Caco-2 (cell line): ENCODE measurements at regions not wholly inside any gene's neighbourhood (a gene's known extent, or its start where the extent isn't known, plus 50 kb on each side); places are given as distances from the start of the nearest gene placed in this dataset.
"Not testable (repeated sequence)": the region's sequence is repeated elsewhere in the genome, so short reads cannot be mapped to it uniquely, and the experiment has no call there.

Source experiments
- BruUV-seq: library from RNA; stranded (reverse); fragments of 400-500 nt; replicated peaks from 2 replicates; lab custom pipeline; 2021; lab: Mats Ljungman, UMichigan
- CTCF ChIA-PET: fragments of 300-600 bp; sonication (Branson Sonifier 250); formaldehyde crosslinking; loops from one replicate; lab custom pipeline; 2022; ENCODE audit warnings: antibody characterized with exemption; lab: Charles Lee
- POLR2A ChIA-PET: fragments of 300-600 bp; sonication (Branson Sonifier 250); formaldehyde crosslinking; loops from one replicate; lab custom pipeline; 2022; ENCODE audit warnings: antibody characterized with exemption; lab: Charles Lee
- DNase-seq, 2 experiments: peaks; one replicate each; pipeline versions ENCODE4 v3.0.0 to v3.0.0-alpha.2; 2020 to 2022
- H3K27me3 ChIP-seq: replicated peaks from 2 replicates; pipeline ENCODE4 v1.6.0; 2011; ENCODE audit warnings: low read length; ENCODE audit not compliant: control insufficient read depth, insufficient read depth
- H3K36me3 ChIP-seq: 2 replicates; pipeline ENCODE4 v1.5.1; 2011; ENCODE audit warnings: low read length; ENCODE audit not compliant: control insufficient read depth, insufficient read depth
- H3K4me1 ChIP-seq: fragments of 250-450 bp; sonication (Bioruptor Pico); 2 replicates; pipeline ENCODE4 v1.5.1; 2020; ENCODE audit warnings: mild to moderate bottlenecking
- H3K4me3 ChIP-seq: 2 replicates; pipeline ENCODE4 v1.5.1; 2011; ENCODE audit warnings: low read depth, mild to moderate bottlenecking, control low read depth, low read length
- H3K9me3 ChIP-seq: fragments of 250-450 bp; sonication (Bioruptor Pico); 2 replicates; pipeline ENCODE4 v1.5.1; 2020; ENCODE audit warnings: mild to moderate bottlenecking, moderate library complexity
- H3K27ac Mint-ChIP-seq: one replicate; pipeline ENCODE4 v1.8.0; 2022; ENCODE audit warnings: mixed read lengths; ENCODE audit not compliant: unreplicated experiment
- H3K27me3 Mint-ChIP-seq: one replicate; pipeline ENCODE4 v1.8.0; 2022; ENCODE audit warnings: mixed read lengths; ENCODE audit not compliant: insufficient read depth, unreplicated experiment
- H3K36me3 Mint-ChIP-seq: one replicate; pipeline ENCODE4 v1.8.0; 2022; ENCODE audit warnings: mild to moderate bottlenecking, mixed read lengths; ENCODE audit not compliant: insufficient read depth, unreplicated experiment
- H3K4me1 Mint-ChIP-seq: one replicate; pipeline ENCODE4 v1.8.0; 2022; ENCODE audit warnings: low read depth, mixed read lengths; ENCODE audit not compliant: unreplicated experiment
- H3K4me3 Mint-ChIP-seq: one replicate; pipeline ENCODE4 v1.8.0; 2022; ENCODE audit warnings: mild to moderate bottlenecking, moderate library complexity, mixed read lengths; ENCODE audit not compliant: unreplicated experiment
- H3K9me3 Mint-ChIP-seq: one replicate; pipeline ENCODE4 v1.8.0; 2022; ENCODE audit warnings: mixed read lengths; ENCODE audit not compliant: unreplicated experiment
- intact Hi-C: fragments of 100-400 bp; cut with micrococcal nuclease; formaldehyde crosslinking; loops from one replicate; pipeline ENCODE4 v1.10.0; 2022; ENCODE audit not compliant: unreplicated experiment

- H3K36me3 Mint-ChIP-seq, H3K9me3 ChIP-seq, DNase-seq, H3K9me3 Mint-ChIP-seq, CTCF ChIA-PET, H3K4me1 Mint-ChIP-seq, H3K4me1 ChIP-seq, BruUV-seq, H3K27ac Mint-ChIP-seq, H3K27me3 ChIP-seq, POLR2A ChIA-PET, H3K27me3 Mint-ChIP-seq, intact Hi-C loops, H3K36me3 ChIP-seq, H3K4me3 ChIP-seq, H3K4me3 Mint-ChIP-seq: not testable (repeated sequence)
Observed at GRCh38 chr16:32187918-32188669, 65.0 kb upstream of the TP53TG3D start.

GRCh38 chr16:32202585-32202984, 50.5 kb upstream of the TP53TG3D start:
- H3K36me3 ChIP-seq, H3K4me3 Mint-ChIP-seq, H3K4me1 Mint-ChIP-seq, POLR2A ChIA-PET, H3K27me3 ChIP-seq, BruUV-seq, H3K9me3 Mint-ChIP-seq, H3K36me3 Mint-ChIP-seq, H3K4me1 ChIP-seq, H3K9me3 ChIP-seq, H3K4me3 ChIP-seq, DNase-seq, H3K27ac Mint-ChIP-seq, CTCF ChIA-PET, H3K27me3 Mint-ChIP-seq, intact Hi-C loops: not testable (repeated sequence)
